Activated T-helper 1 cell treated with anti-CD3 and anti-CD28 coated beads, Interleukin-12 subunit alpha, Interleukin-12 subunit beta, Interleukin-2, Interleukin-4 antibody, amounts not matched to agents 30 ng/mL and 10 ng/mL and 1 ng/mL, durations not matched to agents 14 hours and 24 hours and 36 hours (primary cell): ENCODE measurements at regions not wholly inside any gene's neighbourhood (a gene's known extent, or its start where the extent isn't known, plus 50 kb on each side); places are given as distances from the start of the nearest gene placed in this dataset.

Source experiments
- DNase-seq: peaks from one replicate; pipeline ENCODE4 v3.0.0; 2021; ENCODE audit warnings: low spot score
- H3K27ac Mint-ChIP-seq: one replicate; pipeline ENCODE4 v1.8.0; 2021; ENCODE audit warnings: mild to moderate bottlenecking, mixed read lengths
- H3K27me3 Mint-ChIP-seq: one replicate; pipeline ENCODE4 v1.8.0; 2022; ENCODE audit warnings: mild to moderate bottlenecking, moderate library complexity, mixed read lengths; ENCODE audit not compliant: insufficient read depth
- H3K36me3 Mint-ChIP-seq: one replicate; pipeline ENCODE4 v1.8.0; 2021; ENCODE audit warnings: low read depth, mixed read lengths
- H3K4me1 Mint-ChIP-seq: one replicate; pipeline ENCODE4 v1.8.0; 2021; ENCODE audit warnings: low read depth, mixed read lengths
- H3K4me3 Mint-ChIP-seq: one replicate; pipeline ENCODE4 v1.8.0; 2021; ENCODE audit warnings: mild to moderate bottlenecking, moderate library complexity, mixed read lengths
- H3K9me3 Mint-ChIP-seq: one replicate; pipeline ENCODE4 v1.8.0; 2021; ENCODE audit warnings: mixed read lengths
- intact Hi-C: fragments of 100-400 bp; cut with micrococcal nuclease; formaldehyde crosslinking; loops from one replicate; pipeline ENCODE4 v1.15.1; 2024

GRCh38 chr5:93191035-93191817 is 389.8 kb downstream of the NR2F1-AS1 start:
- H3K4me3 Mint-ChIP-seq, result no peak overlapping the region
- intact Hi-C loops, result no loop called here
- H3K27ac Mint-ChIP-seq, result no peak overlapping the region
- H3K27me3 Mint-ChIP-seq, result peaks cover 2% of the 10 kb centered on the region
- DNase-seq, result no peak
- H3K9me3 Mint-ChIP-seq, result no peaks in the 10 kb centered on the region
- H3K4me1 Mint-ChIP-seq, result no peaks in the 10 kb centered on the region
- no peaks in the 10 kb centered on the region for H3K36me3 Mint-ChIP-seq

GRCh38 chr5:93189707-93190120 is 391.3 kb downstream of the NR2F1-AS1 start:
- H3K9me3 Mint-ChIP-seq, result no peaks in the 10 kb centered on the region
- intact Hi-C loops, result no loop called here
- H3K4me1 Mint-ChIP-seq, result no peaks in the 10 kb centered on the region
- no peaks in the 10 kb centered on the region for H3K36me3 Mint-ChIP-seq
- DNase-seq, result no peak
- H3K27ac Mint-ChIP-seq, result no peak overlapping the region
- H3K27me3 Mint-ChIP-seq, result peaks cover 2% of the 10 kb centered on the region
- H3K4me3 Mint-ChIP-seq, result no peak overlapping the region

GRCh38 chr5:93188876-93189485 is 392.0 kb downstream of the NR2F1-AS1 start:
- no peak overlapping the region for H3K27ac Mint-ChIP-seq
- H3K4me3 Mint-ChIP-seq, result no peak overlapping the region
- peaks cover 2% of the 10 kb centered on the region for H3K27me3 Mint-ChIP-seq
- H3K9me3 Mint-ChIP-seq, result no peaks in the 10 kb centered on the region
- intact Hi-C loops, result no loop called here
- DNase-seq, result no peak
- no peaks in the 10 kb centered on the region for H3K4me1 Mint-ChIP-seq
- H3K36me3 Mint-ChIP-seq, result no peaks in the 10 kb centered on the region

- no peaks in the 10 kb centered on the region for H3K9me3 Mint-ChIP-seq
- no peak overlapping the region for H3K27ac Mint-ChIP-seq
- DNase-seq, result no peak
- no peaks in the 10 kb centered on the region for H3K36me3 Mint-ChIP-seq
- intact Hi-C loops, result no loop called here
- peaks cover 2% of the 10 kb centered on the region for H3K27me3 Mint-ChIP-seq
- no peak overlapping the region for H3K4me3 Mint-ChIP-seq
- H3K4me1 Mint-ChIP-seq, result no peaks in the 10 kb centered on the region
These were observed 394.8 kb downstream of the NR2F1-AS1 start for GRCh38 chr5:93186076-93186682.

- intact Hi-C loops, result no loop called here
- H3K4me1 Mint-ChIP-seq, result no peaks in the 10 kb centered on the region
- no peaks in the 10 kb centered on the region for H3K9me3 Mint-ChIP-seq
- H3K4me3 Mint-ChIP-seq, result no peak overlapping the region
- DNase-seq, result no peak
- H3K27me3 Mint-ChIP-seq, result peaks cover 2% of the 10 kb centered on the region
- H3K36me3 Mint-ChIP-seq, result no peaks in the 10 kb centered on the region
- H3K27ac Mint-ChIP-seq, result no peak overlapping the region
These were observed 397.0 kb downstream of the NR2F1-AS1 start for GRCh38 chr5:93184041-93184440.

- H3K36me3 Mint-ChIP-seq, result no peaks in the 10 kb centered on the region
- no peak overlapping the region for H3K27ac Mint-ChIP-seq
- DNase-seq, result no peak
- H3K4me1 Mint-ChIP-seq, result no peaks in the 10 kb centered on the region
- intact Hi-C loops, result no loop called here
- H3K9me3 Mint-ChIP-seq, result no peaks in the 10 kb centered on the region
- H3K4me3 Mint-ChIP-seq, result no peak overlapping the region
- no peaks in the 10 kb centered on the region for H3K27me3 Mint-ChIP-seq
These were observed 401.6 kb downstream of the NR2F1-AS1 start for GRCh38 chr5:93179466-93179865.

- Mint-ChIP-seq H3K4me1 (no peaks in the 10 kb centered on the region), H3K36me3 (no peaks in the 10 kb centered on the region), H3K9me3 (peaks cover 6% of the 10 kb centered on the region), H3K27ac (no peak overlapping the region), H3K4me3 (no peak overlapping the region), H3K27me3 (no peaks in the 10 kb centered on the region)
- DNase-seq, result no peak
- intact Hi-C loops, result no loop called here
These were observed 406.1 kb downstream of the NR2F1-AS1 start for GRCh38 chr5:93174930-93175329.

- no peak for DNase-seq
- Mint-ChIP-seq H3K4me1 (no peaks in the 10 kb centered on the region), H3K9me3 (peaks cover 4% of the 10 kb centered on the region), H3K4me3 (no peak overlapping the region), H3K27ac (no peak overlapping the region), H3K27me3 (no peaks in the 10 kb centered on the region), H3K36me3 (no peaks in the 10 kb centered on the region)
- intact Hi-C loops, result no loop called here
These were observed 415.5 kb downstream of the NR2F1-AS1 start for GRCh38 chr5:93165559-93165958.

- no peak overlapping the region for H3K4me3 Mint-ChIP-seq
- no peaks in the 10 kb centered on the region for H3K27me3 Mint-ChIP-seq
- H3K9me3 Mint-ChIP-seq, result peaks cover 4% of the 10 kb centered on the region
- no peak for DNase-seq
- H3K27ac Mint-ChIP-seq, result no peak overlapping the region
- intact Hi-C loops, result no loop called here
- no peaks in the 10 kb centered on the region for H3K36me3 Mint-ChIP-seq
- H3K4me1 Mint-ChIP-seq, result no peaks in the 10 kb centered on the region
These were observed 416.3 kb downstream of the NR2F1-AS1 start for GRCh38 chr5:93164690-93165089.

GRCh38 chr5:93163010-93163663 is 417.9 kb downstream of the NR2F1-AS1 start:
- no peak overlapping the region for H3K4me3 Mint-ChIP-seq
- no peak overlapping the region for H3K27ac Mint-ChIP-seq
- no peaks in the 10 kb centered on the region for H3K9me3 Mint-ChIP-seq
- no peaks in the 10 kb centered on the region for H3K4me1 Mint-ChIP-seq
- no peaks in the 10 kb centered on the region for H3K36me3 Mint-ChIP-seq
- H3K27me3 Mint-ChIP-seq, result no peaks in the 10 kb centered on the region
- DNase-seq, result no peak
- intact Hi-C loops, result no loop called here

- intact Hi-C loops, result no loop called here
- Mint-ChIP-seq H3K27ac (no peak overlapping the region), H3K4me3 (no peak overlapping the region), H3K36me3 (no peaks in the 10 kb centered on the region), H3K9me3 (no peaks in the 10 kb centered on the region), H3K4me1 (no peaks in the 10 kb centered on the region), H3K27me3 (no peaks in the 10 kb centered on the region)
- DNase-seq, result no peak
These were observed 419.1 kb downstream of the NR2F1-AS1 start for GRCh38 chr5:93161661-93162654.

GRCh38 chr5:93158841-93159240 is 422.2 kb downstream of the NR2F1-AS1 start:
- Mint-ChIP-seq H3K27ac (no peak overlapping the region), H3K36me3 (no peaks in the 10 kb centered on the region), H3K27me3 (no peaks in the 10 kb centered on the region), H3K9me3 (no peaks in the 10 kb centered on the region), H3K4me1 (no peaks in the 10 kb centered on the region), H3K4me3 (no peak overlapping the region)
- DNase-seq, result no peak
- intact Hi-C loops, result no loop called here
